NCI-H446 (cell line): ENCODE measurements at regions not wholly inside any gene's neighbourhood (a gene's known extent, or its start where the extent isn't known, plus 50 kb on each side); places are given as distances from the start of the nearest gene placed in this dataset.

Experiments
- DNase-seq, 2 experiments: peaks; one replicate each; lab custom pipeline; 2025; lab: John Stamatoyannopoulos, UW

DNA sequence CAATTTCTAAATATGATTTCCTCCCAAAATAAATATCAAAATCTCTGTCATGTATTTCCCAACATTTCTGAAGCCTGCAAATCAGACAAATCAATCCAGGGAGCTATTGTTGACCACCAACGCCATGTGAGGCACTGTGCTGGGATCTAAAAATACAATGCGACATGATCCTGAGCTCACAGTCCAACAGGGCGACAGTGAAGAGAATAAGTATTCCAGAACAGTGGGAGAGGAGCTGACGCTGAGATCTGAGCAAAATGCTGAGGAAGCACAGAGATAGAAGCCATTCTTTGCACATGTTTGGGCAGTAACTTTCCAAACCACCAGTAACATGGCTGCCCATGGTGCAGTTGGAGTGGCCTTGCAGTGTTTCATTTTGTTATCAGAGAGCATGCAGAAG lies 412.5 kb downstream of the LRATD1 start:
- DNase-seq, result no peak

DNA sequence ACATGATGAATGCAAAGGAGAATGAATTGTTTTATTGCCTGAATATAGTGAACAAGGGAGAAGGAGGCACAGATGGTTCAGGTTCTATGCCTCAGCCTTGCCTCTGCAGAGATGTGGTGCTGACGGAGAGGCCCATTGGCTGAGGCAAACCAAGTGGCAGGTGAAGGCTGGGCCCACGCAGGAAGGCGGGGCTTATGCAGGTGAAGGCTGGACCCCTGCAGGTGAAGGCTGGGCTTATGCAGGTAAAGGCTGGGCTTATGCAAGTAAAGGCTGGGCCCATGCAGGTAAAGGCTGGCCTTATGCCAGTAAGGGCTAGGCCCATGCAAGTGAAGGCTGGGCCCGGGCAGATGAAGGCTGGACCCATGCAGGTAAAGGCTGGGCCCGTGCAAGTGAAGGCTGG lies 414.7 kb downstream of the LRATD1 start:
- DNase-seq, result no peak

GRCh38 chr2:15048000-15048399 lies 415.5 kb downstream of the LRATD1 start:
- DNase-seq, result no peak

DNA sequence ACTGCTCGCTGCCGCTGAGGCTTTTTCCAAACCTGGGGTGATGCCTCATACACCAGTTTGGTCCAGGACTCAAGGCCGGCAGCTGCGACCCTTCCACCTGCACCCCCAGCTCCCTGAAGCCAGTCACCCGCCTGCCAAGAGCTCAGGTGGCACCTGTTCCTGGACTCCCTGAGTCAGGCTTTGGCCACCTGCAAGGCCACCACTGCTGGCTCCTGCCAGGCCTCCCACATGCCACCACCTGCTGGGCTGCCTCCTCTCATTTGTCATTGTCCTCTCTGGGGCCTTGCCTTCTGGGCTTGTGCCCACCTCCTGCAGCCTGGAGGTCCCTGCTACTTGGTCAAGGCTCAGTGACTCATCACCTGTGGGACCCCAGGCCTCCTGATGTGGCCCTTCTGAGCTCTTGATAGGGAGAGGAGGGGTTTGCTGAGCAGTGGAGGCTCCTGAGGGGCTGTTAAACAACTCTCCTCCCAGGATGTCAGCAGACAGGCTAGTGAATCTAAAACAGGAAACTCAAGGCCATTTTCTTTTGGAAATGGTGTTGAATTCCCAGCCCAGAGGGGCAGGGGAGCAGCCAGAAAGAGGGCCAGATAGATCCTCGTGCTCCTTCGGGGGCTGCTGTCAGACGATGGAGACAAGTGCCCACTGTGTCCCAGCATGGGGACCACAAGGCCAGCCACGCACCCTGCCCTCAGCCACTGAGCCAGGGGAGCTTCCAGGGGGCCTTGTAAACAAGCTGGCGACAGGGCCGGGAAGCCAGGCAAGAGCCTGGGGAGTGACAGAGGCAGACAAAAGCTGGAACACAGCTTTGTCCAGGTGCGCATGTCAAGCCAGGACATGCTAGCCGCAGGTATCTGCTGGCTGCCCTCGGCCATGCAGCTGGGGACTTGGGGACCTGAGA lies 416.8 kb downstream of the LRATD1 start:
- peak in 1 of 2 experiments; percentile 7 for DNase-seq

- peak; percentile 53 to 91 for DNase-seq
Observed at GRCh38 chr2:15050483-15050882, 418.0 kb downstream of the LRATD1 start.

DNA sequence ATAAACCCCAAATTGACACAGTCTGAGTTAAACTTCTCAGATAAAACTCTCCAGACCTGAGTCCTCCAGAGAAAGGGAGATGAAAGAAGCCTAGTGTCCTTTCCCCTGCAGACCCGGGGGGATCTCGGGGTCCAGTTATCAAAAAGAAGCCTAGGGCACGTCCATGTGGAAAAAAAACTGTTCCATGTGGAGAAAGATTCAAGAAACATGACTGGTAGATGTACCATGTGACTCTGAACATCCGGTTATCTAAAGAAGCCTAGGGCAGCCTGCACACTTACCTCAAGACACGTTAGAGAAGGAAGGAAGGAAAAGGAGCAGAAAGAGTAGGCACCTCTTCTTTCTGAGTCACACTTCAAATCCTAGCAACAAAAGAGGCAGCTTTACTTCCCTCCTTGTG lies 421.0 kb downstream of the LRATD1 start:
- DNase-seq, result no peak

DNA sequence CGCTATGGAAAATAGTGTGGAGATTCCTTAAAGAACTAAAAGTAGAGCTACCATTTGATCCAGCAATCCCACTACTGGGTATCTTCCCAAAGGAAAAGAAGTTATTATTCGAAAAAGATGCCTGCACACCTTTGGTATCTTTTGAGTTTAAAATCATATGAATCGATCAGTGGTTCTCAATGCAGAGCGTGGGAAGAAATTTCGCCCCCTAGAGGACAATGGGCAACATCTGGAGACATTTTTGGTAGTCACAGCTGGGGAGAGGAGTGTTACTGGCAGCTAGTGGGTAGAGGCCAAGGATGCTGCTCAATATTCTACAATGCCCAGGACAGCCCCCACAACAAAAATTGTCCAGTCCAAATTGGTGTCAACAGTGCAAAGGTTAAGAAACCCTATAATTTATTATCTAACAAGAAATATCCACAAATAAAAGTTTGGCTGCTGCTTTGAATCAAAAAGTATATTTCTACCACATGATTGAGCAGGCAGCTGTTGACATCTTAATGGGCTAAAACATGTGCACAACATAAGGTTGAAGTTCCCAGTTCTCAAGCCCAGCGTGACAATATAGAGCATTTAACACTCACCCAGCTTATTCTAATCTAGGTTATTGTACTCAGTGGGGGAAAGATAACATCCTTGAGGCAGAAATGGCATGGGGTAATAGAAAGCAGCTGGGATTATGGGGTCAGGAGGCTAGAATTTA lies 425.7 kb downstream of the LRATD1 start:
- DNase-seq, result no peak

DNA sequence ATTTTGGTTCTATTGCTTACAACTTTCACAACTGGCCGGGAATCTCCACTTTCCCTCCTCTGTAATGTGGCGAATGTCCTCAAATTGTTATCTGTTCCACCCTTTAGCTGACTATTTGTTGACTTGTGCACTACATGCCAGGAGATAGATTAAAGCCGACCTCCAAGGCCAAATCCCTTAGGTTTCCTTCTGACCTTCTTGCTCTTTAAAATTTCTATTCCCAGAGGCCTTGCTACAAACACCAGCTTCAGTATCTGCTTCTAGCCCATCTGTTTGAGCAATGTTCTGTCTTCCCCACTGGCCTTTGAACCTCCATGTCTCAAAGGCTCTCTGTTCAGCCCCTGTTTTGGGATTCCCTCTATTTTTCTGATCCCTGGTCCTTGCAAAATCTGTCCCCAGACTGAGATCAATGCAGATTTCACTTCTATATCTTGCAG lies 426.2 kb downstream of the LRATD1 start:
- DNase-seq, result no peak

DNA sequence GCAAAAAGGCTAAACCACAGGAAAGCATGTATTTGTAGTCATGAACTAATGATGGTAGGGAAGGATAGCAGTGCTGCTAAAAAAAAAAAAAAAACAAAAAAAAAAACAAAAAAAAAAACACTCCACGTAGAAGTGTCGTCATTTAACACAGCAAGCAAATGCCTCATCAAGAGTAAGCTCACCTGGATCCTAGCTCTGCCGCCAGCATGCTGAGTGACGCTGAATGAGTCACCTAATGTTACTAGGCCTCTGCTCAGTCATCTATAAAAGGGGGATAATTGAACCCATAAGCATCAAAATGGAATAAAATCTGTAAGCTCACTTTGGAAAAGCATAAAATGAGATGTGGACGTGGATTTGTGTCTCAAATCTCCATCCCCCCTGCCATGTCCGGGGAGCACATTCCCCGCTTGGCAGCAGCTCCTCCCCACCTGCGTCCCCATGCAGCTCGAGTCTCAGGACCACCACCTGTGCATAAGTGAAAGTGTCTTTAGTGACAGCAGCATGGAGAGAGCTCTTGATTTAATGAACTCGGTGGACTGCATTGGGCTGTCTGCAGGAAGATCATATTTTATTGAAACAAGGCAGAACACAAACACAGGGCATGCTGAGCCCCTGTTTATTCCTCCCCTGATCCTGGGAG lies 427.5 kb downstream of the LRATD1 start:
- DNase-seq, result no peak

DNA sequence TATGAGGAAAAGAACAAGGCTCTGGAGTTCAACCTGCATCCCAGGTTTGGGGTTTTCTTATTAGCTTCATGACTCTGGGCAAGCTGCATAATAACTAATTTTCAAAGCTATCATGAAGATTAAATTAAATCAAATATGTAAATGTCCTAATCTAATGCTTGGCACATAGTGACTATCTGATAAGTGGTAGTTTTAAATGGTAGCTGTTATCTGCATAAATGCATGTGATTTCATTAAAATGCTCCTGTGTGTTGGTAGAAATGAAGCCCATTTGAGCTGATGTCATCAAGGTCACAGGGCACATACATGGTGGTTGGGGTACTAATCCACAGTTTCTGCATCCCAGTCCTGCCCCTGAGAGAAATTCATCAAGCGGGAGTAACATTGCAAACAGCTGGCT lies 428.8 kb downstream of the LRATD1 start:
- no peak for DNase-seq

DNA sequence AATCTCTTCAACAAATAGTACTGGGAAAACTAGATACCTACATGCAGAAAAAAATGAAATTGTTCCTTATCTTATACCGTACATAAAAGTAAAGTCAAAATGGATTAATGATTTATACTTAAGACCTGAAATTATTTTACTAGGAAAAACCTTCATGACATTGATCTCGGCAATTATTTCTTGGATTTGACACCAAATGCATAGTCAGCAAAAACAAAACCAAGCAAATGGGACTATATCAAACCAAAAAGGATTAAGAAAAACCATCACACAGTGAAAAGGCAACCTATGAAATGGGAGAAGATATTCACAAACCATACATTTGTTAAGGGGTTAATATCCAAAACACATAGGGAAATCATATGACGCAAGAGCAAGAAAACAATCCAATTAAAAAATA lies 433.6 kb downstream of the LRATD1 start:
- no peak for DNase-seq

DNA sequence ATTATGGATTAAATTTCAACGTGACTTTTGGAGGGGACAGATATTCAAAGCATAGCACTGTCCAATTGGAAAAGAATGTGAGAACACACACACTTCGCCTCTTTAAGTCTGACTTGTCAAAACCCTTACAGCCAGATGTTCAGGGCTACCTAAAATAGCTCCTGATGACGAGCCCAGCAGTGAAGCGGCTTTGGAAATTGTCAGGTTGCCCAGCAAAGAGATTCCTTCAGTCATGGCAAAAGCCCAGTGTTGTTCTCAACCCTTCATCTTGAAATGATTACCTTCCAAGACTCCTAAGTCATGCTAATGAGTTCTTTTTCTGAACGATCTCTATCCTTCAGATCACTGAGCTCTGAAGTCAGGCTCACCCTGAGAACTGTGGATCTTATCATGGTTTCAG lies 436.6 kb downstream of the LRATD1 start:
- DNase-seq, result no peak

DNA sequence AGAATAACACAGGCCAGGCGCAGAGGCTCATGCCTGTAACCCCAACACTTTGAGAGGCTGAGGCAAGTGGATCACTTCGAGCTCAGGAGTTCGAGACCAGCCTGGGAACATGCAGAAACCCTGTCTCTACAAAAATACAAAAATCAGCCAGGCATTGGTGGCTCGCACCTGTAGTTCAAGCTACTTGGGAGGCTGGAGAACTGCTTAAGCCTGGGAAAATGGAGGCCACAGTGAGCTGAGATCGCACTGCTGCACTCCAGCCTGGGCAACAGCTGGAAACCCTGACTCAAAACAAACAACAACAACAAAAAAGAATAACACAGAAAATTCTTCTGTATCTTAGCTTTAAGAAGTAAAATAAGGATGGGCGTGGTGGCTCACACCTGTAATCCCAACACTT lies 440.3 kb downstream of the LRATD1 start:
- no peak for DNase-seq

DNA sequence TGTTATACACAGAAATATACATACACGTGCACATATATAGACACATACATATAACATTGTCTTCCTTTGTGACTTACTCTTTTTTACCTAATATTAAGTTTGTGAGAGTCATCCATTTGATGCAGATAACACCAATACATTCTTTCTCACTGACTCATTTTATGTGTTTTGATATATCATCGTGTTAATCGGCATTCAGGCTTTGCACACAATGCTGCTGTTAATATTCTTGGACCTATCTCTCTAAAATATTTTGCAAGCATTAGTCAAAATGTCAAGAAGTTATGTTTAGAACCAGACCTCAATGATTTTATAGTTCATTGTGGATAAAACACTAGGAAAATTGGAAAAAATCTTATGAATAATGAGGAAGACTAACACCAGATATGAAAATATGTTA lies 441.1 kb downstream of the LRATD1 start:
- DNase-seq, result no peak

GRCh38 chr2:15074319-15074718 lies 441.8 kb downstream of the LRATD1 start:
- no peak for DNase-seq

- DNase-seq, result no peak
Observed at GRCh38 chr2:15074751-15075700, 442.5 kb downstream of the LRATD1 start.

DNA sequence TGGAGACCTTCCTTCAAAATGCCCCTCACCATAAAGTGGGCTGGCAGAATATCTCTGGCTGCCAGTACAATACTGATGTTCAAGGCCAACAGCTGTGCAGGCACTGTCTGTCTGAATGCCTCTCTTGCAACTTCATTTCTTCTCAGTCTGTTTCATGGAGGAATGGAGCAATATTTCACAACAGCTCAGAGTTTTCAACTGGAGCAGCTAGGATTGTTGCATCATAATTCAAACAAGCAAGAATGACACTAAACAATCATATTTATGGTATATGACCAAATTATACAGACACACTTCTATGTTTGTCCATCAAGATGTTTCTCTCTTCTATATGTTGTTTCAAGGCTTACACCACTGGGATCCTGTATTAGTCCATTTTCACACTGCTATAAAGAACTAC lies 444.2 kb downstream of the LRATD1 start:
- no peak for DNase-seq

- no peak for DNase-seq
Observed at GRCh38 chr2:15081356-15081755, 448.8 kb downstream of the LRATD1 start.

GRCh38 chr2:15082105-15083058 lies 449.9 kb downstream of the LRATD1 start:
- no peak for DNase-seq

DNA sequence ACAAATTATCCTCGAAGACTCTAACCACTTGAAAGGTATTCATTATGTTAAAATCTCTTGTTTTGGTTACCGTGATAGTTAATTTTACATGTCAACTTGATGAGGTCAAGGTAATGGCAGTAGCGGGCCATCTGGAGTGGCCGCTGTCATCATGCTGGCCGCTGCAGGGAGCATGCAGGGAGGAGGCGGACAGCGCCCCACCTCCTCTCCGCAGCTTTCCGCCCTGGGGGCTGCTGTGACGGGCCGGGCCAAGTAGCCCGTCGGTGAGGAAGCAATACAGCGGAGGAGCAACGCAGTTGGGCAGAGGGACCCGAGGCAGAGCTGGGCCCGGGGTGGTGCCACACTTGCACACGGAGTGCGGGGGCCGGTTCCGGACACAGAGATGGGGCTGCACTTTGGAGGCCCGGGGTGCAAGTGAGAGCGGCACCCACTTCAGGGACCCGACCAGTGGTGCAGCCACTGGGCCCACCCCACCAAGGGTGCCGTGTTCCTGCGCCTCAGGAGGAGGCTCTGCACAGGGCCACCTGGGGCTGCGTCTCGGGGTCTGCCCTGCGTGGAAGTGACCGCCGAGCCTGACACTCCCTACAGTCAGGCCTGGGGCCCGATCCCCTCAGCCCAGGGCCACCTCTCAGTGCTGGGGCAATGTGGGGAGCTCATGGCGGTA lies 452.4 kb downstream of the LRATD1 start:
- no peak for DNase-seq
